ENCODE measurements at regions not wholly inside any gene's neighbourhood (a gene's known extent, or its start where the extent isn't known, plus 50 kb on each side); places are given as distances from the start of the nearest gene placed in this dataset.

DNA sequence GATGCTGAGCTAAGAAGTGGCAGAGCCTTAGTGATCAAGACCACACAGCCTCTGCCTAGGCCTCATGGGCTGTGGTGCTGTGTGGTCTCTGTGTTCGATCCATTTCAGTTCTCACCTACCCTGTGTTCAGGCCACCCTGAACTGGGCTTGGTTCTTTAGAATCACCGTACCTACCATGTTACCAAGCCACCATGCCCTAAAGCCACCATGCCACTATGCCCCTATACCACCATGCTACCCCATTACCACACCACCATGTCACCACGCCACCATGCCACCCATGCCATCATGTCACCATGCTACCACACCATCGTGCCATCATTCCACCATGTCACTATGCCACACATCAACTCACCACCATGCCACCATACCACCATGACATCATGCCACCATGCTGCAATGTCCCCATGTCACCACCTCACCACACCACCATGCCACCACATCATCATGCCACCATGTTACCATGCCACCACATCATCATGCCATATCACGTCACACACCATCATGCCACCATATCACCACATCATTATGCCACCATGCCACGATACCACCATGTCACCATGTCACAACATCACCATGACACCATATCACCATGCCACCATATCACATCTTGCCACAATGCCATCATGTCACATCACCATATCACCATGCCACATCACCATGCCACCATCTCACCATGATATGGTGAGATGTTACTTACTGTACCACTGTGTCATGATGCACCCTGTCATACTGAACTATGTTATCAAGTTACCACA is 191.0 kb upstream of the ARL4C start:
- intact Hi-C loops (cut with DNase I): no loop called here
- 96 to 98% methylated on average over 6 of the region's 6 CpGs for WGBS, 2 donors
- DNase-seq (no peak), ATAC-seq (peak in 1 of 8 donors; percentile 13)
- Histone ChIP-seq H3K4me1 (peaks cover 0 to 22% (median 10%) of the 10 kb centered on the region in 9 donors), H3K27me3 (no peaks in the 10 kb centered on the region), H3K27ac (no peak overlapping the region), H3K36me3 (no peaks in the 10 kb centered on the region), H3K4me3 (no peak overlapping the region), H3K9me3 (no peaks in the 10 kb centered on the region)
- TF ChIP-seq, protein P1, sequence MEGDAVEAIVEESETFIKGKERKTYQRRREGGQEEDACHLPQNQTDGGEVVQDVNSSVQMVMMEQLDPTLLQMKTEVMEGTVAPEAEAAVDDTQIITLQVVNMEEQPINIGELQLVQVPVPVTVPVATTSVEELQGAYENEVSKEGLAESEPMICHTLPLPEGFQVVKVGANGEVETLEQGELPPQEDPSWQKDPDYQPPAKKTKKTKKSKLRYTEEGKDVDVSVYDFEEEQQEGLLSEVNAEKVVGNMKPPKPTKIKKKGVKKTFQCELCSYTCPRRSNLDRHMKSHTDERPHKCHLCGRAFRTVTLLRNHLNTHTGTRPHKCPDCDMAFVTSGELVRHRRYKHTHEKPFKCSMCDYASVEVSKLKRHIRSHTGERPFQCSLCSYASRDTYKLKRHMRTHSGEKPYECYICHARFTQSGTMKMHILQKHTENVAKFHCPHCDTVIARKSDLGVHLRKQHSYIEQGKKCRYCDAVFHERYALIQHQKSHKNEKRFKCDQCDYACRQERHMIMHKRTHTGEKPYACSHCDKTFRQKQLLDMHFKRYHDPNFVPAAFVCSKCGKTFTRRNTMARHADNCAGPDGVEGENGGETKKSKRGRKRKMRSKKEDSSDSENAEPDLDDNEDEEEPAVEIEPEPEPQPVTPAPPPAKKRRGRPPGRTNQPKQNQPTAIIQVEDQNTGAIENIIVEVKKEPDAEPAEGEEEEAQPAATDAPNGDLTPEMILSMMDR (IDR thresholded peaks at IDR 0.05): no peak

DNA sequence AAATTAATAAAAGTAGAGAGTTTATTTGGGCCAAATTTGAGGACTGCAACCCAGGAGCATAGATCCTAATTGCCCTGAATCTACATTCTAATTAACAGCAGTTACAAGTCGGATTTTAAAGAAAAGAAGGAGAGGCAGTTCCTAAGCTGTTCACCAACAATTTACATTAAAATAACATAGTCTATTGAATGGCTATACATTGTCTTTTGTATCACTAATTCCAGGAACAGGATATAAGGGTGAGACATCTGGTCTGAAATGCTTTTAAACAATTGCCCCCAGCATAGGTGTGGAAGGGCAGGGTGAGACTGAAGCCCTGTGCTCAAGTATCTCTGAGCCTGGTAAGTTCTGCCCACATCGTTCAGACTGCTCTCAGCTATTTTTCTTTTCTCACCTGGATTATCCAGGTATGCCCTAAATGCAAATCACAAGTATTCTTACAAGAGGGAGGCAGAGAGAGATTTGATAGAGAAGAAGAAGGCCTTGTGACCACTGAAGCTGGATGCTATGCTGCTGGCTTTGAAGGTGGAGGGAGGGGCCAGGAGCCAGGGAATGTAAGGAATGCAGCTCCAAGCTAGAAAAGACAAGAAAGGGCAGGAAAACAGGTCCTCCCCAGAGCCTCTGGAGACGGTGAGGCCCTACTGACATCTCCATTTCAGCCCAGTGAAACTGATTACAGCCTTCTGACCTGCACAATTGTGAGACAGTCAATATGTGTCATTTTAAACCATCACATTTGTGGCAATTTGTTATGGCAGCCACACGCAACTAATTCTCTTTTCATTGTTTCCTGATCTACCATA is 189.4 kb upstream of the ARL4C start:
- H3K4me3 ChIP-seq: no peak overlapping the region
- TF ChIP-seq, protein P1 (IDR thresholded peaks at IDR 0.05): no peak
- DNase-seq: no peak
- H3K27ac ChIP-seq: no peak overlapping the region
- no peaks in the 10 kb centered on the region for H3K36me3 ChIP-seq
- peaks cover 0 to 17% (median 8%) of the 10 kb centered on the region in 9 donors for H3K4me1 ChIP-seq
- WGBS, 2 donors: 52 to 63% methylated on average over 4 of the region's 4 CpGs
- ATAC-seq: no peak
- H3K9me3 ChIP-seq: no peaks in the 10 kb centered on the region
- no peaks in the 10 kb centered on the region for H3K27me3 ChIP-seq
- intact Hi-C loops (cut with DNase I): no loop called here

DNA sequence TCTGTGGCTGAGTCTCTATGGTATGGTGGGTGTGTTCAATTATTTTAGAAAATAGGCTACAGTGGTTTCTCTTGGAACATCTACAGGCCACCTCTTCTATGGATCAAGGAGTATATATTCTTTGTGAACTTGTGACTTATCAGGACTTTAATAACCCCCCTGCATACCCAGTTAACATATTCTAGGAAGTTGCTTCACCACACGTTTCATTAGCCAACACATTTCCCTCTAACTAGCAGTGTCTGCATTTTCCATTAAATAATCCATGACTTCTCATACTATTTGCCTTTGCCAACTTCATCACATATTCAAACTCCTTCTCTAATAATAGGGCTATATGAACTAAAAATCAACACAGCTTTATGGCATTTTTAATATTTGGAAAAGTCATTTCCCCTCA is 187.6 kb upstream of the ARL4C start:
- intact Hi-C loops (cut with DNase I): no loop called here

DNA sequence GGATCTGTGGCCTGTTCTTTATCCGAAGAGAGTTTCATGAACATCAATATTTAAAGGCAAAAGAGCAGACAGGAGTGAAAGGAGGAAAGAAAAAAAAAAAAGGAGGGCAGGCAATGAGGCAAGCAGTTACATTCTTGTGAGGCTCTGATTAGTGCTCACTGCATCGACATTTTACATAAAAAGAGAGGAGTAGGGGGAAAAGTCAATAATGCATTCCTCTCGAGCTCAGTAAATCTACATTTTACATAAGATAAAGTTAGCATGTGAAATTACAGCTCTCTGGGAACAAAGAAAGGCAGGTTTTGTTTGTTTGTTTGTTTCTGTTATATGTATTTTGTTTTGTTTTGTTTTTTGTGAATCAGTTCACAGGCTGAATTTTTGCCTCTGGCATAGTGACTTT is 187.1 kb upstream of the ARL4C start:
- DNase-seq (no peak), ATAC-seq (no peak)
- Histone ChIP-seq H3K27ac (no peak overlapping the region), H3K27me3 (no peaks in the 10 kb centered on the region), H3K4me3 (no peak overlapping the region), H3K4me1 (peaks cover 0 to 17% (median 9%) of the 10 kb centered on the region in 9 donors), H3K9me3 (no peaks in the 10 kb centered on the region), H3K36me3 (no peaks in the 10 kb centered on the region)
- TF ChIP-seq, protein P1 (IDR thresholded peaks at IDR 0.05): no peak
- 72 to 81% methylated on average over 3 of the region's 3 CpGs for WGBS, 2 donors
- intact Hi-C loops (cut with DNase I): no loop called here

More for the DNA sequence above, 187.6 kb upstream of the ARL4C start:
- DNase-seq: no peak
- TF ChIP-seq, protein P1 (IDR thresholded peaks at IDR 0.05): no peak
- H3K27me3 ChIP-seq: no peaks in the 10 kb centered on the region
- H3K27ac ChIP-seq: no peak overlapping the region
- no peak for ATAC-seq
- H3K36me3 ChIP-seq: no peaks in the 10 kb centered on the region
- H3K9me3 ChIP-seq: no peaks in the 10 kb centered on the region
- H3K4me1 ChIP-seq: peaks cover 0 to 12% (median 5%) of the 10 kb centered on the region in 9 donors
- WGBS, 2 donors: 47 to 75% methylated on average over 1 of the region's 1 CpG
- no peak overlapping the region for H3K4me3 ChIP-seq

All from heart right ventricle (tissue), 16 donors.